HG02970 (cell line): ENCODE measurements at regions not wholly inside any gene's neighbourhood (a gene's known extent, or its start where the extent isn't known, plus 50 kb on each side); places are given as distances from the start of the nearest gene placed in this dataset.

ENCODE experiments used
- ATAC-seq: cut with Tn5 transposase; IDR thresholded peaks from one replicate; pipeline ENCODE4 v1.9.1; 2021; ENCODE audit warnings: mild to moderate bottlenecking, moderate library complexity, moderate number of reproducible peaks; ENCODE audit not compliant: unreplicated experiment, low FRiP score

DNA sequence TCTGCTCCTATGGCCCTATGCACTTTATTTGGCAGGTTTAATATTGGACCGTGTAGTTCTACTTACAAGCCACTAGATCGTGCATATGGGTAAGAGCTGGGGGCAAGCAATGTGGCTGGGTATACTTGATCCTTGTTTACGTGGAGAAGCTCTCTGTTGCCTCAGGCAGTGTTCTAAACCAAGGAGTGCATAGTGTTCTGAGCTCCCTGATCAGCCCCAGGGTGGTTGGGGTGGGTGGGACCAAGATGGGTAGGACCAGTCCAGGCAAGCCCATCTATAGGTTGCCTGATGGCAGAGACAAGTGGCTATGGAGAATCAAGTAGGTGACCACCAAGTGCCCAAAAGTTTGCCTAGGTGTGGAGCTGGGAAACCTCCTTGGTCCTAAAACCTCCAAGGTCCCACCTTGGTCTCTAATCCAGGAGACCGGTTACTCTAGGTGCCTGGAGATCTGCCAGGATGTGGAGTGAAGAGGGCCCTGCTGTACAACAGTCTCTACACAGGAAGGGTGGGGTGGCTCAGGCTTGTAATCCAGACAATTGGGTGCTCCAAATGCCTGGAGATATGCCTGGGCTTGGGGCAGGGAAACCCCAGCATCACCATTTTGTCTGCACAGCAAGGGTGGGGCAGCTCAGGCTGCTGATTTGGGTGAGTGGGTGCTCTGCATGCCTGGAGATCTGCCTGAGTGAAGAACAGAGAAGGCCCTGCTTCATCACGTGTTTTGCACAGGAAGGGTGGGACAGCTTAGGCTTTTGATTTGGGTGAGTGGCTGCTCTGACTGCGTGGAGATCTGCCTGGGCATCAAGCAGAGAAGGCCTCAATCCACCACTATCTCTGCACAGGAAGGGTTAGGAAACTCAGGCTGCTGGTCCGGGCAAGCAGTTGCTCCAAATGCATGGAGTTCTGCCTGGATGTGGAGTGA, 659.8 kb downstream of the TLE4 start:
- ATAC-seq, result no peak

DNA sequence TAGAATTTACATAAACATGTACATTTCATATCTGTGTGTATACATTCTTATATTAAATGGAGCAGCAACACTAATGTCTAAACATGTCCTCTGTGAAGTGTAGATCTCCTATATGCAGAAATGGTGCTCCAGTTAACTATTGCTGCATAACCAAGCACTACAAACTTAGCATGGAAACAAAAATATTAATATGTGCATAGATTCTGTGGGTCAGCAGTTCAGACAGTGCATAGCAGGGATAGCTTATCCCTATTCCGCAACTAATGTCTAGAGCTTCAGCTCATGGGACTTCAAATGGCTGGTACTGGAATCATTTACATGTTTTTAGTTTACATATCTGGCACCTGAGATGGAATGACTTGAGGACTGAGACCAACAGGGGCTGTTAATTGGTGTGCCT, 652.1 kb downstream of the TLE4 start:
- ATAC-seq, result no peak

DNA sequence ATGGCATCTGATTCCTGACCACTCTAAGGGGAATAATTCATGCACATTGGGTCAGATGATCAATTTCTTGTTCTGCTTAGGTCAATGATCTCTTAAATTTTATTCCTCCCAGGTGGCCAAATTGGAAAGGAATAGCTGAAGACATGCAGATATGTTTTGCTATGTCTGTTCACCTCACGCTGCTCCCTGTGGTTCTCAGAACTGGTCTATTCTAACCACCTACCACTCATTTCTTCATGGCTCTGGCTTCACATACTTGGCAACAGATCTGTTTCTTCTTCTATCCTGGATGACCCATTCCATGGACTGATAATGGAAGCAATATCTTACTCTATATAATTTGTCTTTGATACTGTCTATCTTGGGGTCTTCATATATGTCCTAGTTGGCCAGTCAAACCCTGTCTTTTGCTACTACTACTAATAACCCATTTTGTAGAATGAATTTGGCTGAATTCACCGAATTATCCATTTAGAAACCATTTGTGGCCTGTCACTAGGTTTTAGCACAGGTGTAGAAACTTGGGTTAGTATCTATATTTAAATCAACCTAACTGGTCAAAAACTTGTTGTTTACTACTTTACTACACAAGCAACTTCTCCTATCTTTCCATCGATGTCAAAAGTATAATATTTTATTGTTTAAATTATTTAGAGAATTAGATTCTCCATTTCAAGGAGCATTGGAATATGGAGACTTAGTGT, 650.9 kb downstream of the TLE4 start:
- no peak for ATAC-seq

DNA sequence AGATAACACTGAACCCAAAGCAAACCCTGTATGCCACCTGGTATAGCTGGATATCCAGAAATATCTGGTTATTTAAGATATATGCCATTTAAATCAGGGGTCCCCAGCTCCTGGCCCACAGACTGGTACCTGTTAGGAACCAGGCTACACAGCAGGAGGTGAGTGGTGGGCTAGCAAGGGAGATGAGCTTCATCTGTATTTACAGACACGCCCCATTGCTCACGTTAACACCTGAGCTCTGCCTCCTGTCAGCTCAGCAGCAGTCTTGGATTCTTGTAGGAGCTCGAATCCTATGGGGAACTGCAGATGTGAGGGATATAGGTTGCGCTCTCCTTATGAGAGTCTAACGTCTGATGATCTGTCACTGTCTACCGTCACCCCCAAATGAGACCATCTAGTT, 646.6 kb downstream of the TLE4 start:
- no peak for ATAC-seq

DNA sequence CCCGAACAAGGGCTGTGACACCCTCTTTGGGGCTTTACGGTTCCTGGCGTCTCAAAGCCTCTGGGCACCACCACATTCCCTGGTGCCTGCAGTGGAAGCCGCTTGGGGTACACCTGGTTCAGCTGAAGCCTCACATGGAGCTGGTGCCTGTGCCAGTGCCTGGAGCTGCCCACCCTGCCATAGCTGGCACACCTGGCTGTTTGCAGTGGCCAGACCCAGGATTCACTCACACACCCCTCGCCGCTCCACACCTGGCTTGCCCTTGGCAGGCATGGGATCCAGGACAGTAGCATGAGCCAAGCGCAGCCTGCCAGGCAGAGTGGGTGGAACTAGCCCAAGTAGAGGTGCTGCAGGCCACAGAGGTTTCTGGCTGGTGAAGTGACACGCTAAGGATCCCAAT, 641.8 kb downstream of the TLE4 start:
- no peak for ATAC-seq

DNA sequence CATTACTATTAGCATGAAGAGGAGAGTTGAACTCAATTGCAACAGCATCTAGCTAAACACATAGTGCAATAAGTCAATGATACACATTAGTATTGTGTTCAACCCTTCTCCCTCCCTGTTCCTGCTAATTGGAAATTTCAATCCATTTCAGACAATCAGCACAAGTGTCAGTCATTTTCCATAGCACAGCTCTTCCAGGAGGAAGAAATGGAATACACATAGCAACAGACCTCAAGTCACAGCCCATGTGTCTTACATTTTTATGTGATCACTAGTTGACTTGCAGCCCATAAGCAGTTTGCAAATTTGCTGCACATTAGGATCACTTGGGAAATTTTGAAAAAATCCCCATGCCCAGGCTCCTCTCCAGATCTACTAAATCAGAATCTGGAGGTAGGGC, 636.9 kb downstream of the TLE4 start:
- ATAC-seq, result no peak

DNA sequence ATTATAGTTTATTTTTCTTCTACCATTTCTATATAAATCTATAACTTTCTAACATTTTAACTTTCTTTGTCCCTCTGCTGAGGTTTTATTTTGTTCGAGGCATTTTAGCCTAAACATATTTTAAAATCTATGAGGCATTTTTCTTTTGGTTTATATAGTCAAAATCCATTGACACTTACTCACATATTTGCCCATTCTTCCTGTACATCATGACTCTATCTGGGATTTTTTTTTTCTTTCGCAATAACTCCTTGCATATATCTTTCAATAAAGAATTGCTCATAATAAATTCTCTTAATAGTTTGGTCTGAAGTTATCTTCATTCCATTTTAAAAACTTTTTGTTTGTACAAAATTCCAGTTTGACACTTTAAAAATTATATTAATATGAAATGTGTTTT, 632.3 kb downstream of the TLE4 start:
- no peak for ATAC-seq

DNA sequence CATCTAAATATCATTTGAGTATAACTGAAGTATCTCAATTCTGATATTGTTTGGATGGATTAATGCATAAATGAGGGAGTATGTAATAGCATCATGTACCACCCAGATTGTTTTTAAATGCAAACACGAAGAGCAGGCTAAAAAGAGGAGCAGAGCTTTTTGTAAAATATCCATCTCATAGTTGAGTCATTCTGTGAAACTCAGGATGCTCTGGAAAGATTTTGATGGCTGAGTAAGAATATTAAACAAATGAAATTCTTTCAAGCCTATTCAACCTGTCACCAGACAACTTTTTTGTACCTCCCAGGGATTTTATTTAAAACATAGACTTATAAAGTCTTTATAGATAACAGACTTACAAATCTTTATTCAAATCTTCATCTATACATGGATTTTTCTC, 625.9 kb downstream of the TLE4 start:
- no peak for ATAC-seq

DNA sequence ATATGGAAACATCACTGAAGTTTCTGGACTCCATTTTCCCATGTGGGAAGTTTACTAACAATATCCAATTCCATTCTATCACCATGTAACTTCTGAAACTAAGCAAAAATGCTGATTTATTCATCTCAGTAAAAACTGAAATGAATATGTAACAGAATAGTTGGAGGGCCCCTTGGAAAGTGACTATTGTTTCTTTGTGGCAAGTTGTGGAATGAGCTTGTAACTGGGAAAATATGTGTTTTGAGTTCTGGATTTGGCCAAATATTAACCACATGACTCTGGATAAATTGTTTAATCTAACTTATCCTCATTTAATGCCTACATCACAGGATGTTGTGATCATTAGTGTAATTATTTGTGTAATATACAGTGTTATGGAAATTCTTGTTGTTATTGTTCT, 619.3 kb downstream of the TLE4 start:
- ATAC-seq, result no peak

DNA sequence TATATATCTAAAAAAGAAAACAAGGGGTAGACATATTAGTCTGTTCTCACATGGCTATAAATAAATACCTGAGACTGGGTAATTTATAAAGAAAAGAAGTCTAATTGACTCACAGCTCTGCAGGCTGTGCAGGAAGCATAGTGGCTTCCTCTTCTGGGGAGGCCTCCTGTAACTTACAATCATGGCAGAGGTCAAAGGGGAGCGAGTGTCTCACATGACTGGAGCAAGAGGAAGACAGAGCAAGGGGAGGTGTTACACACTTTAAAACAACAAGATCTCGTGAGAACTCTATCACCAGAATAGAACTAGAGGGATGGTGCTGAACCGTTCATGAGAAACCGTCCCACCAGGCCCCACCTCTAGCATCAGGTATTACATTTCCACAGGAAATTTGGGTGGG, 616.8 kb downstream of the TLE4 start:
- no peak for ATAC-seq

DNA sequence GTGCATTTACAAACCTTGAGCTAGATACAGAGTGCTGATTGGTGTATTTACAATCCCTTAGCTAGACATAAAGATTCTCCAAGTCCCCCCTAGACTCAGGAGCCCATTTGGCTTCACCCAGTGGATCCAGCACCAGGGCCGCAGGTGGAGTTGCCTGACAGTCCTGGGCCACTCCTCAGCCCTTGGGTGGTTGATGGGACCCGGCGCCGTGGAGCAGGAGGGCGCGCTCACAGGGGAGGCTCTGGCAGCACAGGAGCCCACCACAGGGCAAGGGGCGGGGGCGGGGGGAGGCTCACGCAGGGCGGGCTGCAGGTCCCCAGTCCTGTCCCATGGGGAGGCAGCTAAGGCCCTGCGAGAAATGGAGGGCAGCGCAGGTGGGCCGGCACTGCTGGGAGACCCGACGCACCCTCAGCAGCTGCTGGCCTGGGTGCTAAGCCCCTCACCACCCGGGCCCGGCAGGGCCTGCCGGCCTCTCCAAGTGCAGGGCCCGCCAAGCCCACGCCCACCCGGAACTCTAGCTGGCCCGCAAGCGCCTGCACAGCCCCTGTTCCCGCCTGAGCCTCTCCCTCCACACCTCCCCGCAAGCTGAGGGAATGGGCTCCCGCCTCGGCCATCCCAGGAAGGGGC, 613.5 kb downstream of the TLE4 start:
- no peak for ATAC-seq

DNA sequence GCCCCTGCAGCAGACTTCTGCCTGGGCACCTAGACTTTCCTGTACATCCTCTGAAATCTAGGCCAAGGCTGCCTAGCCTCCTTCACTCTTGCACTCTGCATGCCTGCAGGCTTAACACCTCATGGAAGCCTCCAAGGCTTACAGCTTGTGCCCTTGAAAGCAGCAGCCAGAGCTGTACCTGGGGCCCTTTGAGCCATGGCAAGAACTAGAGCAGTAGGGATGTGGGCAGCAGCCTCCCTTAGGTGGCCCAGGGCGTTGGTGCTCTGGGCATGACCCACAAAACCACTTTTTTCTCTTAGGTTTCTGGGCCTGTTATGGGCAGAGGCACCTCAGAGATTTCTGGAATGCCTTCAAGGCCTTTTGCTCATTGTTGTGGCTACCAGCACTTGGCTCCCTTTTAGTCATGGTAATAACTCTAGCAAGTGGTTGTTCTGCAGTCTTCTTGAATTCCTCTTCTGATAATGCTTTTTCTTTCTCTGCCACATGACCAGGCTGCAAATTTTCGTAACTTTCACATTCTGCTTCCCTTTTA, 606.2 kb downstream of the TLE4 start:
- no peak for ATAC-seq

DNA sequence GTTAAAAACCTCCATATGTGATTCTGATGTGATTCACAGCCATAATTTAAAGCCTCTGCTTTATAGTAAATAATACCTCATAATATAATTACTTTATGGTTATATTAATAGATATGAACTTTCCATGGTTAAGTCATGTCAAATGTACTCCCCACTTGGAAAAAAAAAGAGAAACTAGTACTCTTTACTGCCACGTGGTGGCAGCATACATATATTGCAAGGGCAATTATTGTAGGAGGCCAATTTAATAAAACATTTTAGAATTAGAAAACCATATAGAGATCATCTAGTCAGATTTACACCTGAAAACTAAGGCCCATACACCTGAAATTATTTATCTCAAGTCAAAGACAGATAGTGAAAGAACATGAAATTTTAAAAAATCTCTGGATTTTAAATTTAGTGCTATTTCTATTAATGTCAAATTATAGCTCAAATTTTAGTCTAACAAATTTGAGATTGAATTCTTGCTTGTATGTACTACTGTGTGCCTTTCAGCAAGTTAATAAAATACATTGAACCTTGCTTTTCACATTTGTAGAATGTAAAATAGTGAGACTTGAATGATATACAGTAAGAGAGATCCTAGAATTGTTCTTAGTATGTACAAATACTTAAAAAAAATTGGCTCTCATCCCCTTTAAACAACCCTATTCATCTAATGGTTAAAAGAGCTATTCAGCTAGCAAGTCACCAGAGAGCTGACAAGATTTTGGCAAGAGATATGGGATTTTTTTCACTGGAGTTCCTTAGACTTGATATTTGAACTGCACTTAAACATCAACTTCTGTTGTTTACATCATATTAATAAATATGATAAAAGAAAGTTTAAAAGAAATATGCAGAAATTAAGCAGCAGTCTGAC, 603.8 kb downstream of the TLE4 start:
- no peak for ATAC-seq

DNA sequence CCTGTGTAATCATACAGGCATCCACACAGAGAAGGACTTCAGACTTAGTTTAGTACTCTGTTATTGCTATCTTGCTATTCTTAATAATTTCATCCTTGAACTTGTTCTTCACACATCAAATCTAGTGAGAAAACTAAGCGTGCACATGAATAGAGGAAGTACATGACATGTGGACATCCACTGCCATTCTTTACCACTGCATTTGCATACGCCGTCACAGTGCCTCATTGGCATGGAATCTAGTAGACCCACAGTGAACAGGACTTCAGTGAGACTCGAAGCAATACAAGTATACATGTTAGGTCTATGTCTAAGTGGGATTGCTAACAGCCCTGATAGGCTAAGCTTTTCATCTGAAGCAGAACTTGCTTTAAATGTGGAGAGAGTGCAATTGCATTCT, 592.1 kb downstream of the TLE4 start:
- no peak for ATAC-seq

DNA sequence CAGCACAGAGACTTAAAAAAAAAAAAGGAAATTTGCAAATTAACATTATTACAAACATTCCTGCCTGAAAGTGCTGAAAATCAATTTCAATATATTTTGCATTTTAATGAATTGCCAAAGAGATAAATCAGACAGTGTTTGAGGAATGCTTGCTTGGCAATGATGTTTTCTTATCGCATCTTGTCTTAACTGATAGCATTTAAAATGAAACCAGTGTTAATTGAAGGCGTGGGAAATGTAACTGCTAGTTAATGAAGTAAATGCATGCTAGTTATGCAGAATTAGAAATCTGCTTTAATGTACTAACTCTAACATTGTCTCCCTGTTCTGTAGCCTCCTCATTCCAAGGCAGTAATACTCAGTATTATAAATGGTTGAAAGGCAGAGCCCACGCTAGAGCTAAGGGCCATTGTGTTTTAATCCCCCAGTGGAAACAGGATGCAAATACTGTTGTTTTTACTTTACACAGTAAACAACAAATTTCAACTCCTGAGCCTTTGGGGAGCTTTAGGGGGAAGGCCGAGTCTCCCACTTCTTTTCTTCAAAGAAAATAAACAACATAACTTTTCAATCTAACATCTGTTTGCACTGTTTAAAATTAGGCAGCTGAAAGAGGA, 586.9 kb downstream of the TLE4 start:
- no peak for ATAC-seq

DNA sequence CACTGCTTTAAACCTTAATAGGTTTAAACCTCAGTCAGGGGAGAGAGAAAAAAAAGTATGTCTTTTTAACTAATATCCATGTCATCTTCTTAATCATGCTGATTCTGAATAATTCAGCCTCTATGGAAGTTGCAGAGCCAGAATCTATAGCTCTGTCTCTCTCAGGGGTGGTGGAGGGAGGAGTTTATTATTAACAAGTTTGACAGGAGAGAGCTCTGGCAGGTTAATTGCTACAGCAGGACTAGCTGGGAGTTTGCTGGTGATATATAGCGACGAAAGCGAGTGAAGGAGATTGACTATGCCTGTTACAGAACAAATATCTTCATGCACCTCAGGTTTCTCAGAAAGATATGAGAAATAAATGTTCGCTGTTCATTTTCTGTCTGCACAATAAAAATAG, 586.4 kb downstream of the TLE4 start:
- no peak for ATAC-seq

DNA sequence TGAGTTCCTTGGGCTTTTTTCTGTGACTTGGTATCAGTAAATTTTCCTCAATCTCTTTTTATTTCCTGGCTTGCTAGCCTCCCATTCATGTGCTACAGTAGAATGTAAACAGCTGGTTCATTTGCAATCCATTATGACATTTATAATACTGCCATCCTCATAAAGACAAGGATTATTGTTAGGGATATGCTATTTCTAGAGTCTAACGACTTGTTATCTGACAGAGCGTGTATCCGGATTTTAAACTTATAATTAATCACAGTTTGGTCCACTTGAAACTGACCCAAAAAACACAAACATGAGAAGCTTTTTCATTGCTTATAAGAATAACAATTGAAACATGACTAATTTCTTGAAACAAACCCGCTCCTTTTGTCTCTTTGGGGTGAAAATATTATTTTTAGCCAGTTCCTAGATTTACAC, 585.8 kb downstream of the TLE4 start:
- no peak for ATAC-seq

DNA sequence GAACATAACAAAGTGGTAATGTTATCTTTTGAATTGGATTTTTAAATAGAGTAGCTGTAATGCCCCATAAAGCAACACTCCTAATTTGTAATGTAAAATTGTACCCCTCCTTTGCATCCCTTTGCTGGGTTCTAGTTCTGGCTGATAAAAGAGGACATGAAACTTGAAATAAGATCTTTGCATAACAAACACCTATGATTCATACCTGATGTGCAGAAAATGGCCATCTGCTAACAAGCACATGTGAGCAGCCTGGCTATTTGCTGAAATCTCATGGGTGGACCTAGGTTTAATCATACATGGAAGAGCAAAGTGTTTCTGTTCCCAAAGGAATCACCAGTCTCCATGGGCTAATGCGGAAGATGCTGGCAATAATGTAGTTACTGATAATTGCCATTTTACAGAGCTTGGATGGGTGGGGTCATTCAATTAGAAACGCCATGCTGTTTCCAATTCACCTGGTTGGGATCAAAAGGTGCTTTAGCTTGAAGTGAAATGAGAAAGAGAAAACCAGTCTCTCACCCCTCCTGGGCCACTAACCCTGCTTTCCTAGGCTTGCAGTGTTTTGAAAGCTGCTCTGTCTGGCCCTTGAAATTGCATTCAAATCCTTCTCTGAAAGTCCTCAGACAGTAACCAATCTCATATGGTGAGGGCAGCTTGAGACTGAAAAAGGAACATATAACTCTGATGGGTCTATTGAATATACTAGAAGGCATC, 585.1 kb downstream of the TLE4 start:
- no peak for ATAC-seq

DNA sequence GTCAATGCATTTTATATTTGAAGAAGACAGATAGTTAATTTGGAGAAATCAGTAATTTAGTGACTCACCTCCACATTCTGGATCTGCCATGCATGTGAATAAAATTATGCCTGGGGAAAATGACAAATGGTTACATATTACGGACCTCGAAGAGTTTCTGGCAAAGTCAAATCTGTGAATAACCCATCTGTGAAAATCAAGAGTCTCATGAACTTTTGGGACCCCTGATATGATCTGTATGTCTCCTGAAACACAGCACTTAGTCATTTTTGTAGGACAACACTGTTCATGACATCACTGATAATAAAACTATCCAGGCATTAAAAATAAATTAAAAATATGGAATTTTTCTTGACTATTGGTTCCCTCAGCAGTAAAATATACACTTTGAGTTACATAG, 584.5 kb downstream of the TLE4 start:
- no peak for ATAC-seq
